GM23338 (cell line): ENCODE measurements at regions not wholly inside any gene's neighbourhood (a gene's known extent, or its start where the extent isn't known, plus 50 kb on each side); places are given as distances from the start of the nearest gene placed in this dataset.

Experiments
- ATAC-seq: fragments of 200-7000 bp; cut with Tn5 transposase; 3 replicates; pipeline ENCODE4 v1.9.1; 2020
- DNase-seq: peaks from one replicate; pipeline ENCODE4 v3.0.0-alpha.2; 2015; ENCODE audit warnings: low spot score
- H2AFZ ChIP-seq: fragments of 200-600 bp; sonication (generic); 2 replicates; pipeline ENCODE4 v1.8.0; 2016; ENCODE audit warnings: antibody characterized with exemption, mild to moderate bottlenecking, moderate library complexity
- H3F3A ChIP-seq: fragments of 200-600 bp; sonication (generic); replicated peaks from 2 replicates; pipeline ENCODE4 v1.8.0; 2017; ENCODE audit warnings: antibody characterized with exemption, mixed run types, low read depth
- H3K27ac ChIP-seq: fragments of 200-600 bp; sonication (generic); 2 replicates; pipeline ENCODE4 v1.6.1; 2016; ENCODE audit warnings: low read depth
- H3K27me3 ChIP-seq: fragments of 200-600 bp; sonication (generic); 2 replicates; pipeline ENCODE4 v1.8.0; 2016; ENCODE audit warnings: mild to moderate bottlenecking, mixed run types, moderate library complexity; ENCODE audit not compliant: insufficient read depth
- H3K36me3 ChIP-seq: fragments of 200-600 bp; sonication (generic); 2 replicates; pipeline ENCODE4 v1.8.0; 2016; ENCODE audit warnings: mild to moderate bottlenecking; ENCODE audit not compliant: insufficient read depth
- H3K4me1 ChIP-seq: fragments of 200-600 bp; sonication (generic); 2 replicates; pipeline ENCODE4 v1.8.0; 2016; ENCODE audit warnings: mild to moderate bottlenecking, moderate library complexity; ENCODE audit not compliant: insufficient read depth
- H3K4me2 ChIP-seq: fragments of 200-600 bp; sonication (generic); 2 replicates; pipeline ENCODE4 v1.7.1; 2017; ENCODE audit warnings: mixed run types
- H3K4me3 ChIP-seq: fragments of 200-600 bp; sonication (generic); 2 replicates; pipeline ENCODE4 v1.6.1; 2016; ENCODE audit warnings: mixed run types
- H3K79me2 ChIP-seq: fragments of 200-600 bp; sonication (generic); replicated peaks from 2 replicates; pipeline ENCODE4 v1.8.0; 2017; ENCODE audit warnings: mild to moderate bottlenecking; ENCODE audit not compliant: insufficient read depth
- H3K9me2 ChIP-seq: fragments of 200-600 bp; sonication (generic); 2 replicates; pipeline ENCODE4 v1.8.0; 2017; ENCODE audit not compliant: insufficient read depth
- H4K20me1 ChIP-seq: fragments of 200-600 bp; sonication (generic); replicated peaks from 2 replicates; pipeline ENCODE4 v1.8.0; 2017; ENCODE audit warnings: mild to moderate bottlenecking; ENCODE audit not compliant: insufficient read depth
- H3K27ac Mint-ChIP-seq: 2 replicates; pipeline ENCODE4 v1.8.0; 2020; ENCODE audit warnings: inconsistent platforms, mild to moderate bottlenecking, moderate library complexity, mixed read lengths
- H3K27me3 Mint-ChIP-seq: 3 replicates; pipeline ENCODE4 v1.8.0; 2022; ENCODE audit warnings: low read depth, mild to moderate bottlenecking, moderate library complexity, mixed read lengths, inconsistent platforms; ENCODE audit not compliant: insufficient read depth, poor library complexity
- H3K36me3 Mint-ChIP-seq: 3 replicates; pipeline ENCODE4 v1.8.0; 2021; ENCODE audit warnings: low read depth, mild to moderate bottlenecking, inconsistent platforms, moderate library complexity, mixed read lengths
- H3K4me1 Mint-ChIP-seq: 3 replicates; pipeline ENCODE4 v1.8.0; 2020; ENCODE audit warnings: mild to moderate bottlenecking, inconsistent platforms, mixed read lengths
- H3K4me3 Mint-ChIP-seq: 3 replicates; pipeline ENCODE4 v1.8.0; 2021; ENCODE audit warnings: moderate library complexity, mild to moderate bottlenecking, inconsistent platforms, mixed read lengths
- H3K9me3 Mint-ChIP-seq: 3 replicates; pipeline ENCODE4 v1.8.0; 2020; ENCODE audit warnings: moderate library complexity, mild to moderate bottlenecking, inconsistent platforms, mixed read lengths
- CREB1 ChIP-seq: fragments of 250-450 bp; sonication (Bioruptor Pico); IDR thresholded peaks from 2 replicates; pipeline ENCODE4 v1.5.0; 2020; ENCODE audit warnings: low read depth, mild to moderate bottlenecking, moderate library complexity
- NANOG ChIP-seq: IDR thresholded peaks from 2 replicates; pipeline ENCODE4 v1.6.1; 2016; ENCODE audit warnings: antibody characterized with exemption, borderline replicate concordance
- STAT1 ChIP-seq: IDR thresholded peaks from one replicate; pipeline ENCODE4 v1.6.1; 2016; ENCODE audit warnings: antibody characterized with exemption; ENCODE audit not compliant: unreplicated experiment
- ZNF114 ChIP-seq: fragments of 250-450 bp; sonication (Bioruptor Pico); IDR thresholded peaks from 2 replicates; pipeline ENCODE4 v1.5.0; 2020; ENCODE audit warnings: mild to moderate bottlenecking, moderate library complexity
- ZNF331 ChIP-seq: fragments of 250-450 bp; sonication (Bioruptor Pico); IDR thresholded peaks from 2 replicates; pipeline ENCODE4 v1.5.0; 2020; ENCODE audit warnings: low read depth, mild to moderate bottlenecking, moderate library complexity
- TF ChIP-seq, protein P1 (sequence below): fragments of 250-450 bp; sonication (Bioruptor Pico); IDR thresholded peaks from 2 replicates; pipeline ENCODE4 v1.5.0; 2020; ENCODE audit warnings: mild to moderate bottlenecking, moderate library complexity
- TF ChIP-seq, protein P2 (sequence below): IDR thresholded peaks from 2 replicates; pipeline ENCODE4 v1.6.1; 2016; ENCODE audit warnings: antibody characterized with exemption

DNA sequence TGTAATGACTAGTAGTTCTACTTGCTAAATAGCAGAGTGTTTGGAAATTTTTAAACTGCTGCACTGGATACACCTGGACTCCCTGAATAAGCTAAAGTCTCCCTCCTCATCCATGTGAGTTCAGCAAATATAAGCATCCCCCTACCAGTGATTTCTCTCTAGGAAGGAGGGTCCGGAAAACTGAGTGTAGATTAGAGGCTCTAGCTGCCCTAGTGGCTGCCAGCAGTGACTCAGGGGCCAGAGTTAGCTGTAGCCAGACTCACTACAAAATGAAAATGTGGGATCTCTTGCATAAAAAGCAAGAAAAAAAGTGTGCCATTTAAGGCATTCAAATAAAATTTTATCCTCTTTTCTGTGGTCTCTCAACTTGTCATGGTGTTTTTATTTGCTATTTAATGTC, 485.0 kb upstream of the ATP11B start (continued):
- TF ChIP-seq, protein P1, sequence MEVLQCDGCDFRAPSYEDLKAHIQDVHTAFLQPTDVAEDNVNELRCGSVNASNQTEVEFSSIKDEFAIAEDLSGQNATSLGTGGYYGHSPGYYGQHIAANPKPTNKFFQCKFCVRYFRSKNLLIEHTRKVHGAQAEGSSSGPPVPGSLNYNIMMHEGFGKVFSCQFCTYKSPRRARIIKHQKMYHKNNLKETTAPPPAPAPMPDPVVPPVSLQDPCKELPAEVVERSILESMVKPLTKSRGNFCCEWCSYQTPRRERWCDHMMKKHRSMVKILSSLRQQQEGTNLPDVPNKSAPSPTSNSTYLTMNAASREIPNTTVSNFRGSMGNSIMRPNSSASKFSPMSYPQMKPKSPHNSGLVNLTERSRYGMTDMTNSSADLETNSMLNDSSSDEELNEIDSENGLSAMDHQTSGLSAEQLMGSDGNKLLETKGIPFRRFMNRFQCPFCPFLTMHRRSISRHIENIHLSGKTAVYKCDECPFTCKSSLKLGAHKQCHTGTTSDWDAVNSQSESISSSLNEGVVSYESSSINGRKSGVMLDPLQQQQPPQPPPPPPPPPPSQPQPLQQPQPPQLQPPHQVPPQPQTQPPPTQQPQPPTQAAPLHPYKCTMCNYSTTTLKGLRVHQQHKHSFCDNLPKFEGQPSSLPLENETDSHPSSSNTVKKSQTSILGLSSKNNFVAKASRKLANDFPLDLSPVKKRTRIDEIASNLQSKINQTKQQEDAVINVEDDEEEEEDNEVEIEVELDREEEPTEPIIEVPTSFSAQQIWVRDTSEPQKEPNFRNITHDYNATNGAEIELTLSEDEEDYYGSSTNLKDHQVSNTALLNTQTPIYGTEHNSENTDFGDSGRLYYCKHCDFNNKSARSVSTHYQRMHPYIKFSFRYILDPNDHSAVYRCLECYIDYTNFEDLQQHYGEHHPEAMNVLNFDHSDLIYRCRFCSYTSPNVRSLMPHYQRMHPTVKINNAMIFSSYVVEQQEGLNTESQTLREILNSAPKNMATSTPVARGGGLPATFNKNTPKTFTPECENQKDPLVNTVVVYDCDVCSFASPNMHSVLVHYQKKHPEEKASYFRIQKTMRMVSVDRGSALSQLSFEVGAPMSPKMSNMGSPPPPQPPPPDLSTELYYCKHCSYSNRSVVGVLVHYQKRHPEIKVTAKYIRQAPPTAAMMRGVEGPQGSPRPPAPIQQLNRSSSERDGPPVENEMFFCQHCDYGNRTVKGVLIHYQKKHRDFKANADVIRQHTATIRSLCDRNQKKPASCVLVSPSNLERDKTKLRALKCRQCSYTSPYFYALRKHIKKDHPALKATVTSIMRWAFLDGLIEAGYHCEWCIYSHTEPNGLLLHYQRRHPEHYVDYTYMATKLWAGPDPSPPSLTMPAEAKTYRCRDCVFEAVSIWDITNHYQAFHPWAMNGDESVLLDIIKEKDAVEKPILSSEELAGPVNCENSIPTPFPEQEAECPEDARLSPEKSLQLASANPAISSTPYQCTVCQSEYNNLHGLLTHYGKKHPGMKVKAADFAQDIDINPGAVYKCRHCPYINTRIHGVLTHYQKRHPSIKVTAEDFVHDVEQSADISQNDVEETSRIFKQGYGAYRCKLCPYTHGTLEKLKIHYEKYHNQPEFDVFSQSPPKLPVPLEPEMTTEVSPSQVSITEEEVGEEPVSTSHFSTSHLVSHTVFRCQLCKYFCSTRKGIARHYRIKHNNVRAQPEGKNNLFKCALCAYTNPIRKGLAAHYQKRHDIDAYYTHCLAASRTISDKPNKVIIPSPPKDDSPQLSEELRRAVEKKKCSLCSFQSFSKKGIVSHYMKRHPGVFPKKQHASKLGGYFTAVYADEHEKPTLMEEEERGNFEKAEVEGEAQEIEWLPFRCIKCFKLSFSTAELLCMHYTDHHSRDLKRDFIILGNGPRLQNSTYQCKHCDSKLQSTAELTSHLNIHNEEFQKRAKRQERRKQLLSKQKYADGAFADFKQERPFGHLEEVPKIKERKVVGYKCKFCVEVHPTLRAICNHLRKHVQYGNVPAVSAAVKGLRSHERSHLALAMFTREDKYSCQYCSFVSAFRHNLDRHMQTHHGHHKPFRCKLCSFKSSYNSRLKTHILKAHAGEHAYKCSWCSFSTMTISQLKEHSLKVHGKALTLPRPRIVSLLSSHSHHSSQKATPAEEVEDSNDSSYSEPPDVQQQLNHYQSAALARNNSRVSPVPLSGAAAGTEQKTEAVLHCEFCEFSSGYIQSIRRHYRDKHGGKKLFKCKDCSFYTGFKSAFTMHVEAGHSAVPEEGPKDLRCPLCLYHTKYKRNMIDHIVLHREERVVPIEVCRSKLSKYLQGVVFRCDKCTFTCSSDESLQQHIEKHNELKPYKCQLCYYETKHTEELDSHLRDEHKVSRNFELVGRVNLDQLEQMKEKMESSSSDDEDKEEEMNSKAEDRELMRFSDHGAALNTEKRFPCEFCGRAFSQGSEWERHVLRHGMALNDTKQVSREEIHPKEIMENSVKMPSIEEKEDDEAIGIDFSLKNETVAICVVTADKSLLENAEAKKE (CRISPR knock-in tag), result no peak
- TF ChIP-seq ZNF114 (CRISPR knock-in tag), result no peak
- no peak for TF ChIP-seq NANOG
- TF ChIP-seq STAT1, result no peak
- no peak for TF ChIP-seq CREB1 (CRISPR knock-in tag)

DNA sequence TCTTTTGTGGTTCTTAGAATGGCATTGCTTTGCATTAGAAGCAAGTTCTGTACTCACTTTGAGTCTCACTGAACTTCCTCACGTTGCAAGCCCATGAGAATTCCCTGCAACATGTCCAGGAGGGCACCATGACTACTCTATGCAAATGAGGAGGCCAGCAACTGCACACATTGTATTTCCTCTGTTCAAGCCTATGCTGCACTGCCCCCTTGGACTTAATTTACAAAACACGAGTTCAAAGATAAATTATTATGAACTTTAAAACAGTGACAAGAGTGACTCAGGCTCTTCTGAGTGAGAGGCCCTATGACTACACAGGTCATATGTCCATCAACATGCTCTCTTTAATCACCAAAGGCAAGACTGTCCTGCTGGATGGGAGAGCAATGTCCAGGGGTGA, 484.2 kb upstream of the ATP11B start:
- 0 out of 2 replicates have a peak, but pooled peaks cover 6% of the 10 kb centered on the region for H3K9me2 ChIP-seq
- no peak overlapping the region for H3K4me3 ChIP-seq
- peak overlapping the region; percentile 1; the same call in 1 of the 2 replicates for H3K27ac Mint-ChIP-seq
- H3F3A ChIP-seq, result no peaks in the 10 kb centered on the region
- no peak overlapping the region for H3K4me2 ChIP-seq
- no peak overlapping the region for H2AFZ ChIP-seq
- H3K79me2 ChIP-seq, result no peaks in the 10 kb centered on the region
- peaks cover 7% of the 10 kb centered on the region; the same call in 1 of the 3 replicates for H3K4me1 Mint-ChIP-seq
- DNase-seq (no peak), ATAC-seq (no peak)
- no peaks in the 10 kb centered on the region for H3K36me3 Mint-ChIP-seq
- no peak overlapping the region for H3K4me3 Mint-ChIP-seq
- no peak overlapping the region for H3K27ac ChIP-seq
- no peaks in the 10 kb centered on the region for H3K36me3 ChIP-seq
- no peaks in the 10 kb centered on the region for H4K20me1 ChIP-seq
- no peaks in the 10 kb centered on the region; the same call in 2 of the 3 replicates for H3K9me3 Mint-ChIP-seq
- H3K27me3 Mint-ChIP-seq, result no peaks in the 10 kb centered on the region
- no peaks in the 10 kb centered on the region for H3K27me3 ChIP-seq
- peaks cover 7% of the 10 kb centered on the region; the same call in 1 of the 2 replicates for H3K4me1 ChIP-seq
- TF ChIP-seq ZNF331 (CRISPR knock-in tag) (no peak), CREB1 (CRISPR knock-in tag) (no peak)
- TF ChIP-seq, protein P1 (CRISPR knock-in tag), result no peak
- TF ChIP-seq, protein P2, sequence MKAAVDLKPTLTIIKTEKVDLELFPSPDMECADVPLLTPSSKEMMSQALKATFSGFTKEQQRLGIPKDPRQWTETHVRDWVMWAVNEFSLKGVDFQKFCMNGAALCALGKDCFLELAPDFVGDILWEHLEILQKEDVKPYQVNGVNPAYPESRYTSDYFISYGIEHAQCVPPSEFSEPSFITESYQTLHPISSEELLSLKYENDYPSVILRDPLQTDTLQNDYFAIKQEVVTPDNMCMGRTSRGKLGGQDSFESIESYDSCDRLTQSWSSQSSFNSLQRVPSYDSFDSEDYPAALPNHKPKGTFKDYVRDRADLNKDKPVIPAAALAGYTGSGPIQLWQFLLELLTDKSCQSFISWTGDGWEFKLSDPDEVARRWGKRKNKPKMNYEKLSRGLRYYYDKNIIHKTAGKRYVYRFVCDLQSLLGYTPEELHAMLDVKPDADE, result no peak
